Colon (tissue), 2 donors: ENCODE measurements at regions not wholly inside any gene's neighbourhood (a gene's known extent, or its start where the extent isn't known, plus 50 kb on each side); places are given as distances from the start of the nearest gene placed in this dataset.

Experiments used
- FAIRE-seq: peaks from 2 replicates; lab custom pipeline; 2012; peaks lifted over from hg19 to GRCh38; lab: Jason Lieb, UNC
- donor health status: control.
- donor health status: control.

DNA sequence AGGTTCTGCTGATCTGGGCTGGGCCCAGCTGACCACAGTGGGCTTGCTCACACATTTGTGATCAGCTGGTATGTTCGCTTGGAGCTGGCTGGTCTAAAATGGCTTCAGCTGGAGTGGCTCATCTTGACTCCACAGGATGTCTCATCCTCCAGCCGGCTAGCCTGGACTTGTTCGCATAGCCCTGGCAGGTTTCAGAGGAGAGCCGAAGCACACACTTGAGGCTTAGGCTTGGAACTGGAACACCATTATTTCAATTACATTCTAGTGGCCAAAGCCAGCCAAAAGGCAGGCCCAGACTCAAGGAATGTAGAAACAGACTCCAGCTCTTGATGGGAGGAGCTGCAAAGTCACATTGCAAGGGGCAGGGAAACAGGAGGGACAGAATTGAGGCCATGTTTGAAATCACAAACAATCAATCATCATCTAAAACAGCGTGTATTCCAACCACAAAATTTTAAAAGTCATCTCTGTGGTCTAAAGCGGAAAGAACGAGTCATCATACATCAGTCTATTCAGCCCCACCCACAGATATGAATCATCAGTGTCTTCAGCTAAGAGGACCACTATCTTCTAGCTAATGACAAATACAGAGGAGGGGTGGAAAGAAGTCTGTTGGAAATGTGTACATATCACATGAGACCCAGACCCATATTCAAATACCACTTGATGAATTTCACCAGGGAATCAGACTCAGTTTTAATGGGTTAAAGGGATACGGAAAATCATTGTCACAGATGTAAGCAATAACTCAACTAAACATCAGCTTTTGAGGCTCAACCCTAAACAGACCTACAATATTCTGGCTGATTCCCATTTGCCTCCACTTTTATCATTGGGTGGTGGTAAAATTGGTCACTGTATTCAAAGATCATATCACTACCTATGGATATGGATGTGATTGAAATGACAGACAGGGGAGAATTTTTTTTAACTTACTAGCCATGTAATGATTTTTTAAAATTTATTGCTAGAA is 139.0 kb upstream of the MKLN1 start:
- FAIRE-seq = no peak

- FAIRE-seq = no peak
Measured at GRCh38 chr7:131189488-131189887, 138.2 kb upstream of the MKLN1 start.

GRCh38 chr7:131190146-131190545 is 137.5 kb upstream of the MKLN1 start:
- no peak for FAIRE-seq

DNA sequence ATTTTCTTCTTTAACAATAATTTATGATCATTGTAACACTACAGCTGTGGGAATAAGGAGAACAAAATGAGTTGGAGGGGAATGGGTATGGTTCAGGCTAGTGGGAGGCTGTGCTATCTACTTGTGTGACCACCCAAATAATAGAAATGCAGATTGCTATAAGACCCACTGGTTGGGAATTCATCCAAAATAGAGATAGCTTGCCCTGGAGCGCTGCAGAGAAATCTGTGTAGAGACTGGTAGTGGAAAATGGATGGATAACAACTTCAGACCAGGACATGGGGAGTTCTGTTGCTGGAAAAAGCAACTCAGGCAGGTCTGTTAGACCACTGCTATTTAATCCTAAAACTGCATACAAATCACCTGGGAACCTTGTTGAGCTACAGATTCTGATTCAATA is 137.1 kb upstream of the MKLN1 start:
- FAIRE-seq = no peak

- FAIRE-seq = no peak
Measured at GRCh38 chr7:131194070-131194865, 133.4 kb upstream of the MKLN1 start.

DNA sequence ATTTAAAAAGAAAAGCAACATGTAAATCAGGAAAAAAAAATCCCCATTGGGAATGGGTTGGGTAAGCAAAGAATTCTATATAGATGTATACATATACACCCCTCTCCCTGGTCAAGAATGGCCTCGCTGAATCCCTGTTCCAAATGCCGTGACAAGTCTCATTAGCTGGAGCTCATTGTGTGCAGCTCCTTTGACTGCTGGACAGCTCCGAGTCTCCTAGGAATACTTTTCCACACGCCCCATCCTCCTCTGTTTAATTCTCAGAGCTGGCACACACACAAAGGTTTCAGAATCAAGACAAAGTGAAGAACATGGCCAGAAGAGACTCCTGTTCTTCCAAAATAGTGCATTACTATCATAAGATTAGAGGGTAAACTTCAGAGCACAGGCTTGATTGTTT is 130.9 kb upstream of the MKLN1 start:
- no peak for FAIRE-seq

DNA sequence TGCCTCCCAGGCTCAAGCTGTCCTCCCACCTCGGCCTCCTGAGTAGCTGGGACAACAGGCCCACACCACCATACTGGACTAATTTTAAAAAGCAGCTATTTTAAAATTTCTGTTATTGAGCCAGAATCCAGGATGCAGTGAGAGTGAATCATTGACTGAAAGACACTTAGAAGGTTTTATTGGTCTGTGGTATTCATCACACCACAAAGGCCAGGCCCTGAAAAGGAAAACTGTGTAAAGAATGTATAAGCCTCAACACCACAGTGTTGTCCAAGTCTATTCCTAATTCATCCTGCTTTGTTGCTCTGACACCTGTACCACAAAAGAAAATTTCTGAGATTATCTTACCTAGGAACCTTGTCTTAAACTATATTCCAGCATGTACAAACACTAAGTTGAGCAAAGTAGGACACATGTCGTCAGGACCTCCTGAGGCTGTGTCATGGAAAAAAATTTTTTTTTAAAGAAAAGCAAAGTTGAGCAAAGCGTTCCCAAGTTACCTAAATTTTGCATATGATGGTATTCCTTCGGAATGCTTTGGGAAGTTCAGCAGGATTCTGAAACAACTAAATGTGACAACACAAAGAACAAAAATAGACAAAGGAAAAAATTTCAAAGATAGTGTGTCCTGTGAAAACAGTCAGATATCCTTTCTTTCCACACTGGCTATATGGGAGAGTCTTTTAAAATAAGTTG is 129.6 kb upstream of the MKLN1 start:
- no peak for FAIRE-seq

GRCh38 chr7:131202451-131202850 is 125.2 kb upstream of the MKLN1 start:
- FAIRE-seq = no peak

- FAIRE-seq = no peak
Measured at GRCh38 chr7:131203291-131203976, 124.2 kb upstream of the MKLN1 start.

GRCh38 chr7:131208777-131209176 is 118.9 kb upstream of the MKLN1 start:
- FAIRE-seq = no peak

DNA sequence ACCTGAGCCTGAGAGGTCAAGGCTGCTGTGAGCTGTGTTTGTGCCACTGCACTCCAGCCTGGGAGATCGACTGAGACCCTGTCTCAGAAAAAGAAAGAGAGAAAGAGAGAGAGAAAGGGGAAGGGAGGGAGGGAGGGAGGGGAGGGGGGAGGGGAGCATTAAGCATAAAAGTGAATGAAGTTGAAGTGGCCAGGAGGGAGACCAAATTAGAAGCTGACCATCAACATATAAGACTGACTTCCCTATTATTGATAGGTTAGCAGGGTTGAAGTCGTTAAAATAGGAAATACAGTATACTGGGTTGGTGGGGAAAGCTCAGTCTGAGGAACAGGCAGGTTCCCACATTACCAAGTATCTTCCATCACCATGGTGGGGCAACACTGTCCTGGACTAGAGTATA is 117.1 kb upstream of the MKLN1 start:
- no peak for FAIRE-seq

DNA sequence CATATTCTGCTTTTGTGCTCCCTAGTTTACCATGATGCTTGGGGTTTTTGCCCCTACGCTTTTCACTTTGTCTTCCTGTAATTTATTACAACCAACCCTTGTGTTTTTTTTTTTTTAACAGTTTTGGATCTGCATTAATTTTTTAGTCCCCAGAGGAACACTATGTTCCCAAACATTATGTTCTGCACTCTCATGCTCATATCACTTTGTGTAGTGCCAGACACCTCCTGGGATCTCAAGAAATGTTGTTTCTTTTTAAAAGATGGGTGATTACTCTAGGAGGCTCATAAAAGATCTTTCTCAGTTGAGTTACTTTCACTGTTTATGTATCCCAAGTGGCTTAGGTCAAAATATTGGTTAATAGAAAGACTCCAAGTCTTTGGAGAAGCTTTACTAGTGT is 116.2 kb upstream of the MKLN1 start:
- FAIRE-seq = no peak

- FAIRE-seq = no peak
Measured at GRCh38 chr7:131212114-131212513, 115.6 kb upstream of the MKLN1 start.

DNA sequence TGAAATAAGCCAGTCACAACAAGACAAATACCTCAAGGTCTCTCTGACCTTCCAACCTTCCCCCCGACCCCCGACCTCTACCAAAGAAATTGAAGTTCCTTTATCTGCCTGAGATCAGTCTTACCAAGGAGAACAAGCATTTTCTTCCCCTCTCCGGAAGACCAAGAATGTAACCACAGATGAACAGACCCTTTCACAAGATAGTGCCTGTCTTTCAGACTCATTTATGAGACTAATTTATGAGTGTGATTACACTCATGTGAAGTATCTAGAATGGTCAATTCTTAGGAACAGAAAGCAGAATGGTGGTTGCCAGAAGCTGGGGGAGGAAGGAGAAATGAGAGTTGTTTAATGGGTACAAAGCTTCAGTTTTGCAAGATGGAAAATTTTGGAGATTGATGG is 108.9 kb upstream of the MKLN1 start:
- no peak for FAIRE-seq

DNA sequence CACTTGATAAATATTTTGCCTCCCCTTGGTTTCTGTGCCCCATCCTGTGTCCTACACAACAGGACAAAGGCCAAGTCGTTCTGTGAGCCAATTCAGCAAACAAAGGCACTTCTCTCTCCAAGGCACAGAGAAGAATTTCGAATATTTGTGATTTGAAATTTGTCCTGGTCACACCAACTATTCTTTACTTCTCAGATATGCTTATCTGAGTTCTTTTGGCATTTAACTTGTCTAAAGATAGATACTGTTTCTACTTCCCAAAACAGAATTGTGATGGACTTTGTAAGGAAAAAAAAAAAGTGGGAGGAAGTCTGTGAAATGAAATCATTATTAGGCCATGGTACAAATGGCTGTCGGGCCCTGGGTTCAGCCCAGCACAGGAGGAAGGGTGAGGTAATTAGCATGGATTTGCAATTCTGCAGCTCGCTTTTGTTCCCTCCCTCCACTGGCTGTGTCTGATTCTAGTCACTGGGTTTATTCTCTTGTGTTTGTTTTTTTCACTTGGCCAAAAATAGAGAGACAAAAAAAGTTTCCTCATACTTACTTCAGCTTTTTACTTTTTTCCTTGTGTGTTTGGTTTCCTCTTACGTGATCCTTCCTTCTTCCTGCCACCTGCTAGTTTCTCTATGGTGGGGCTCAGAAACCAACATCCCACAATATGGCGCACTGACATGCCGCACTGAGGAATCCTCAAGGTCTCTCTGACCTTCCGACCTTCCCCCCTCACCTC is 108.2 kb upstream of the MKLN1 start:
- FAIRE-seq = no peak

GRCh38 chr7:131221061-131221460 is 106.6 kb upstream of the MKLN1 start:
- no peak for FAIRE-seq

DNA sequence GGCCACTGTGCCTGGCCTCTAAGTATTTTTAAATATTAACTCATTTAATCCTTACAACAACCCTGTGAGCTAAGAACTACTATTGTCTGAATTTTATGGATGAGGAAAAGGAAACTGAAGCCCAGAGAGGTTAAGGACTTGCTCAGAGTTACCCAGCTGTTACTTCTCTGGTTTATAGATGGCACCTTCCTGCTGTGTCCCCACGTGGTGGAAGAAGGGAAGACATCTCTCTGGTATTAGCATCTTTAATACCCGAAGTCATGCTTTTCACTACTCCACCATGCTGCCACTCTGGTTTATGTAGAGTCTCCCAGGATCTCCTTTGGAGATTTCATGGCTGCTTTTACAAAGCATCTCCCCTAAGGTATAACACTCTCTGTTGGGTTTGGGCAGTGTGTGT is 105.5 kb upstream of the MKLN1 start:
- no peak for FAIRE-seq

- no peak for FAIRE-seq
Measured at GRCh38 chr7:131223151-131223550, 104.5 kb upstream of the MKLN1 start.

DNA sequence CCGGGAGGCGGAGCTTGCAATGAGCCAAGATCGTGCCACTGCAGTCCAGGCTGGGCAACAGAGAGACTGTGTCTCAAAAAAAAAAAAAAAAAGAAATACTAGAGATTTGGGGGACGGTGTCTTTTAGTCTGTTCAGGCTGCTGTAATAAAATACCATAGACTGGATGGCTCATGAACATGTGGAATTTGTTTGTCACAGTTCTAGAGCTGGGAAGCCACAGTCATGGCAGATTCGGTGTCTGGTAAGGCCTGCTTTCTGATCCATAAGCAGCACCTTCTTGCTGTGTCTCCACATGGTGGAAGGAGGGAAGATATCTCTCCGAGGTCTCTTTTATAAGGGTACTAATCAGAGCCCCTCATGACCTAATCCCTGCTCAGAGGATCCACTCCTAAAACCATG is 102.7 kb upstream of the MKLN1 start:
- no peak for FAIRE-seq

- no peak for FAIRE-seq
Measured at GRCh38 chr7:131225619-131226513, 101.8 kb upstream of the MKLN1 start.
